ENCODE measurements at regions not wholly inside any gene's neighbourhood (a gene's known extent, or its start where the extent isn't known, plus 50 kb on each side); places are given as distances from the start of the nearest gene placed in this dataset.

GRCh38 chr18:46278481-46279465 is 174.6 kb downstream of the HAUS1 start:
- ATAC-seq (ENCODE audit: low FRiP score) (no peak), DNase-seq (no peak)
- intact Hi-C loops (cut with DNase I) = no loop called here
- H3K4me1 ChIP-seq (ENCODE audit: control insufficient read depth in 1 of 2, insufficient read depth in 2 of 2, low read length in 2 of 2) = no peaks in the 10 kb centered on the region
- H3K4me3 ChIP-seq (ENCODE audit: low read length in 2 of 2) = no peak overlapping the region
- no peak overlapping the region for H3K27ac ChIP-seq (ENCODE audit: low read depth in 1 of 2, low read length in 2 of 2)
- no peaks in the 10 kb centered on the region for H3K36me3 ChIP-seq (ENCODE audit: control insufficient read depth in 1 of 2, insufficient read depth in 2 of 2, low read length in 1 of 2)
- no peaks in the 10 kb centered on the region for H3K9me3 ChIP-seq (ENCODE audit: control insufficient read depth, low read length)
- H3K27me3 ChIP-seq (ENCODE audit: control insufficient read depth in 1 of 2, insufficient read depth in 2 of 2, low read length in 1 of 2) = no peaks in the 10 kb centered on the region
- WGBS, 2 donors = 36 to 40% methylated on average over 10 of the region's 10 CpGs

- no peak overlapping the region for H3K4me3 ChIP-seq (ENCODE audit: low read length in 2 of 2)
- no peaks in the 10 kb centered on the region for H3K9me3 ChIP-seq (ENCODE audit: control insufficient read depth, low read length)
- DNase-seq (no peak), ATAC-seq (ENCODE audit: low FRiP score) (no peak)
- H3K27me3 ChIP-seq (ENCODE audit: control insufficient read depth in 1 of 2, insufficient read depth in 2 of 2, low read length in 1 of 2) = no peaks in the 10 kb centered on the region
- H3K27ac ChIP-seq (ENCODE audit: low read depth in 1 of 2, low read length in 2 of 2) = no peak overlapping the region
- no peaks in the 10 kb centered on the region for H3K4me1 ChIP-seq (ENCODE audit: control insufficient read depth in 1 of 2, insufficient read depth in 2 of 2, low read length in 2 of 2)
- no peaks in the 10 kb centered on the region for H3K36me3 ChIP-seq (ENCODE audit: control insufficient read depth in 1 of 2, insufficient read depth in 2 of 2, low read length in 1 of 2)
- intact Hi-C loops (cut with DNase I) = loop anchor here (2.0 to 5.0 kb wide), 3 partner anchors 107 to 379 kb away; a partner anchor contains a TSS
- 79 to 84% methylated on average over 6 of the region's 6 CpGs for WGBS, 2 donors
Measured at GRCh38 chr18:46279673-46280072, 175.5 kb downstream of the HAUS1 start.

GRCh38 chr18:46281185-46282176 is 177.3 kb downstream of the HAUS1 start:
- no peaks in the 10 kb centered on the region for H3K36me3 ChIP-seq (ENCODE audit: control insufficient read depth in 1 of 2, insufficient read depth in 2 of 2, low read length in 1 of 2)
- H3K4me3 ChIP-seq (ENCODE audit: low read length in 2 of 2) = no peak overlapping the region
- no peaks in the 10 kb centered on the region for H3K27me3 ChIP-seq (ENCODE audit: control insufficient read depth in 1 of 2, insufficient read depth in 2 of 2, low read length in 1 of 2)
- DNase-seq (peak; percentile 67 to 86), ATAC-seq (ENCODE audit: low FRiP score) (peak; percentile 85)
- WGBS, 2 donors = 53 to 54% methylated on average over 15 of the region's 15 CpGs
- H3K27ac ChIP-seq (ENCODE audit: low read depth in 1 of 2, low read length in 2 of 2) = no peak overlapping the region
- intact Hi-C loops (cut with DNase I) = loop anchor here (2.0 to 5.0 kb wide), 3 partner anchors 109 to 377 kb away; a partner anchor contains a TSS
- no peaks in the 10 kb centered on the region for H3K9me3 ChIP-seq (ENCODE audit: control insufficient read depth, low read length)
- no peaks in the 10 kb centered on the region for H3K4me1 ChIP-seq (ENCODE audit: control insufficient read depth in 1 of 2, insufficient read depth in 2 of 2, low read length in 2 of 2)

- Histone ChIP-seq H3K9me3 (ENCODE audit: control insufficient read depth, low read length) (no peaks in the 10 kb centered on the region), H3K27me3 (ENCODE audit: control insufficient read depth in 1 of 2, insufficient read depth in 2 of 2, low read length in 1 of 2) (no peaks in the 10 kb centered on the region), H3K27ac (ENCODE audit: low read depth in 1 of 2, low read length in 2 of 2) (no peak overlapping the region), H3K4me3 (ENCODE audit: low read length in 2 of 2) (no peak overlapping the region), H3K4me1 (ENCODE audit: control insufficient read depth in 1 of 2, insufficient read depth in 2 of 2, low read length in 2 of 2) (no peaks in the 10 kb centered on the region), H3K36me3 (ENCODE audit: control insufficient read depth in 1 of 2, insufficient read depth in 2 of 2, low read length in 1 of 2) (no peaks in the 10 kb centered on the region)
- DNase-seq = no peak
- WGBS, 2 donors = 93% methylated on average over 7 of the region's 7 CpGs
- intact Hi-C loops (cut with DNase I) = loop anchor here (5.0 kb wide), 2 partner anchors 110 to 200 kb away; a partner anchor contains a TSS
- no peak for ATAC-seq (ENCODE audit: low FRiP score)
Measured at GRCh38 chr18:46282177-46282570, 178.0 kb downstream of the HAUS1 start.

GRCh38 chr18:46282646-46283045 is 178.5 kb downstream of the HAUS1 start:
- ATAC-seq (ENCODE audit: low FRiP score) (no peak), DNase-seq (no peak)
- Histone ChIP-seq H3K9me3 (ENCODE audit: control insufficient read depth, low read length) (no peaks in the 10 kb centered on the region), H3K27me3 (ENCODE audit: control insufficient read depth in 1 of 2, insufficient read depth in 2 of 2, low read length in 1 of 2) (no peaks in the 10 kb centered on the region), H3K27ac (ENCODE audit: low read depth in 1 of 2, low read length in 2 of 2) (no peak overlapping the region), H3K4me1 (ENCODE audit: control insufficient read depth in 1 of 2, insufficient read depth in 2 of 2, low read length in 2 of 2) (no peaks in the 10 kb centered on the region), H3K36me3 (ENCODE audit: control insufficient read depth in 1 of 2, insufficient read depth in 2 of 2, low read length in 1 of 2) (no peaks in the 10 kb centered on the region), H3K4me3 (ENCODE audit: low read length in 2 of 2) (no peak overlapping the region)
- intact Hi-C loops (cut with DNase I) = loop anchor here (5.0 kb wide), 2 partner anchors 110 to 200 kb away; a partner anchor contains a TSS
- 90 to 94% methylated on average over 7 of the region's 7 CpGs for WGBS, 2 donors

GRCh38 chr18:46283268-46283667 is 179.1 kb downstream of the HAUS1 start:
- WGBS, 2 donors = 67 to 68% methylated on average over 7 of the region's 7 CpGs
- no peaks in the 10 kb centered on the region for H3K36me3 ChIP-seq (ENCODE audit: control insufficient read depth in 1 of 2, insufficient read depth in 2 of 2, low read length in 1 of 2)
- no peaks in the 10 kb centered on the region for H3K4me1 ChIP-seq (ENCODE audit: control insufficient read depth in 1 of 2, insufficient read depth in 2 of 2, low read length in 2 of 2)
- H3K27me3 ChIP-seq (ENCODE audit: control insufficient read depth in 1 of 2, insufficient read depth in 2 of 2, low read length in 1 of 2) = no peaks in the 10 kb centered on the region
- H3K4me3 ChIP-seq (ENCODE audit: low read length in 2 of 2) = no peak overlapping the region
- no peak for ATAC-seq (ENCODE audit: low FRiP score)
- intact Hi-C loops (cut with DNase I) = loop anchor here (5.0 kb wide), 2 partner anchors 111 to 199 kb away; a partner anchor contains a TSS
- no peak overlapping the region for H3K27ac ChIP-seq (ENCODE audit: low read depth in 1 of 2, low read length in 2 of 2)
- H3K9me3 ChIP-seq (ENCODE audit: control insufficient read depth, low read length) = no peaks in the 10 kb centered on the region
- no peak for DNase-seq

GRCh38 chr18:46283895-46284295 is 179.7 kb downstream of the HAUS1 start:
- H3K36me3 ChIP-seq (ENCODE audit: control insufficient read depth in 1 of 2, insufficient read depth in 2 of 2, low read length in 1 of 2) = no peaks in the 10 kb centered on the region
- 35 to 52% methylated on average over 4 of the region's 4 CpGs for WGBS, 2 donors
- H3K27me3 ChIP-seq (ENCODE audit: control insufficient read depth in 1 of 2, insufficient read depth in 2 of 2, low read length in 1 of 2) = no peaks in the 10 kb centered on the region
- H3K27ac ChIP-seq (ENCODE audit: low read depth in 1 of 2, low read length in 2 of 2) = no peak overlapping the region
- H3K4me3 ChIP-seq (ENCODE audit: low read length in 2 of 2) = no peak overlapping the region
- no peak for DNase-seq
- no peaks in the 10 kb centered on the region for H3K4me1 ChIP-seq (ENCODE audit: control insufficient read depth in 1 of 2, insufficient read depth in 2 of 2, low read length in 2 of 2)
- H3K9me3 ChIP-seq (ENCODE audit: control insufficient read depth, low read length) = no peaks in the 10 kb centered on the region
- no peak for ATAC-seq (ENCODE audit: low FRiP score)
- intact Hi-C loops (cut with DNase I) = loop anchor here (5.0 kb wide), 2 partner anchors 112 to 198 kb away; a partner anchor contains a TSS

- H3K4me3 ChIP-seq (ENCODE audit: low read length in 2 of 2) = no peak overlapping the region
- no peak for DNase-seq
- 81 to 84% methylated on average over 3 of the region's 3 CpGs for WGBS, 2 donors
- H3K9me3 ChIP-seq (ENCODE audit: control insufficient read depth, low read length) = no peaks in the 10 kb centered on the region
- no peak overlapping the region for H3K27ac ChIP-seq (ENCODE audit: low read depth in 1 of 2, low read length in 2 of 2)
- no peaks in the 10 kb centered on the region for H3K36me3 ChIP-seq (ENCODE audit: control insufficient read depth in 1 of 2, insufficient read depth in 2 of 2, low read length in 1 of 2)
- intact Hi-C loops (cut with DNase I) = no loop called here
- ATAC-seq (ENCODE audit: low FRiP score) = no peak
- H3K4me1 ChIP-seq (ENCODE audit: control insufficient read depth in 1 of 2, insufficient read depth in 2 of 2, low read length in 2 of 2) = no peaks in the 10 kb centered on the region
- no peaks in the 10 kb centered on the region for H3K27me3 ChIP-seq (ENCODE audit: control insufficient read depth in 1 of 2, insufficient read depth in 2 of 2, low read length in 1 of 2)
Measured at GRCh38 chr18:46289463-46289862, 185.3 kb downstream of the HAUS1 start.

Measured in aorta (tissue), 5 donors.